ENCODE measurements at regions not wholly inside any gene's neighbourhood (a gene's known extent, or its start where the extent isn't known, plus 50 kb on each side); places are given as distances from the start of the nearest gene placed in this dataset.

DNA sequence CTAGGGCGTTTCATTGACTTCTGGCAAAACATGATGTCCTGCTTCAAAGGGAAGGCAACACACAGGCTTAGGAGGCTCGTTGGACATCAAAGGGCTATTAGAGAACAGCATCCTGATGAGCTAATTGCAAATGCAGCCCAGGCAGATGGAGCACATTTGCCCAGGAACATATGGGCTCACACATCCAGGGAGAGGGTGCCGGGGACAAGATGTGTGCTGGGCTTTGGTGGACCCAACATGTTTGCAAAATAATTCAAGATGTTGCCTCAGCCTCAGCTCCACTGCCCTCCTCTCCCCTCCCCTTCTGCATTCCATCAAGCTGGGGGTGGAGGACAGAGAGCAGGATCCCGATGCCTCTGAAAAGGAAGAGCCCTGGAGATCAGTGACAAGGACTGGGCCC lies 217.1 kb upstream of the ZMIZ1 start:
- DNase-seq = no peak

DNA sequence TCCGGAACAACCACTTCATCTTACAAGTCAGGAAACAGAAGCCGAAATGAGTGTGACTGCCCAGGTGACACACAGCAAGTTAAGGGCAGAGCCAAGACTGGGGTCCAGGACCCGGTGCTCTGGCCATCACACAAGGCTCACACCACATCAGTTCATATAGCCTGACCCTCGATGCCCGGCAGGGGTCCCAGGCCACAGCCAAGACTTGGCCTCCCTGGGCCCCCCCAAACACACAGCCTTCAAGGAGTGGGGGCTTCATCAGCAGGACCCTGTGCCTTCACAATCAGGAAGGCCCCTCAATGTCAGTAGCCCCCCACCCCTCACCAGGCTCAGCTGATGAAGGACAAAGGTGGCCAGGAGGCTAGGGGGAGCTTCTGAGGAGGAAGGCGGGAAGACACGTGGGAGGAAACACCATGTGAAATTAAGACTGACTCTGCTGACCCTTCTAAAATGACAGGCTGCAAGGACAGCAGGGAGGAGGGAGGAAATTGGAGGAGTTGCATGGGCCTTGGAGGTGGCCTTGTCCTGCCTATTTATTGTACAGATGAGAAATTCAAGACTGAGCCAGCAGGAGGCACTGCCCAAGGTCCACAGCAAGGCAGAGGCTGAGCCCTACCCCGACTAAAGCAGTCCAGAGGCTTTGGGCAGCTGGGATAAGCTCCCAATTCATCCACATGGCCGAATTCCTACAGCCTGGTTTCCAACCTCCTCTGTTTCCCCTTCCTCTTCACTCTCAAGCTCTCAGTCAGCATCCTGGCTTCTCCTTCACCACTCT lies 216.1 kb upstream of the ZMIZ1 start:
- DNase-seq = peak in 2 of 5 donors; percentile 6 to 7

DNA sequence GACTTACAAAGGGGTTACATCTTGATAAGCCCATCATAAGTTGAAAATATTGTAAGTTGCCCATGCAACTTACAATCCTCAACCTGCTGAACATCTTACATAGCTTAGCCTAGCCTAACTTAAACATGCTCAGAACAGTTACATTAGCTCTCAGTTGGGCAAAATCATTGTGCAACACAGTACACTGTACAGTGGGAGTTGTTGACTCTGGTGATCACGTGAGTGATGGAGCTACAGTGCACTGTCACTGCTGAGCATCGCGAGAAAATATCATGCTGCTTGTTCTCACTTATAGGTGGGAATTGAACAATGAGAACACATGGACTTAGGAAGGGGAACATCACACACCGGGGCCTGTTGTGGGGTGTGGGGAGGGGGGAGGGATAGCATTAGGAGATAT lies 214.9 kb upstream of the ZMIZ1 start:
- DNase-seq = no peak

DNA sequence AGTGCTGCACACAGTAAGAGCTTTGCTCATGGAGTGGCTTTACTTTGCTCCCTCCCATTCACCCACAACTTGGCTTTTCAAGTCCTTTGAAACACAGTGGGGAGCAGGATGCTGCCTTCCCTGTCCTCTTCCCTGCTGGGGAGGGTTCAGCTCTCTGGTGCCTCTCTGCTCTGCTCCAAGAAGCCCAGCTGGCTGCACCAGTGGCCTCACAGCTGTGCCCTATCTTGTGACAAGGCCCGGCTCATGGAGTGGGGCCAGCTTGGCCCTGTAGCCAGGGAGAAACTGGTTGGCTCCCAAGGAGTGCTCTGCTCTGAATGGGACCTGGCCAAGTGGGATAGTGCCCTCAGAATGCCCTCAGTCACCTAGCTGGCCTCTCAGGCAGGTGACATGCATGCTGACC lies 212.3 kb upstream of the ZMIZ1 start:
- DNase-seq = no peak

DNA sequence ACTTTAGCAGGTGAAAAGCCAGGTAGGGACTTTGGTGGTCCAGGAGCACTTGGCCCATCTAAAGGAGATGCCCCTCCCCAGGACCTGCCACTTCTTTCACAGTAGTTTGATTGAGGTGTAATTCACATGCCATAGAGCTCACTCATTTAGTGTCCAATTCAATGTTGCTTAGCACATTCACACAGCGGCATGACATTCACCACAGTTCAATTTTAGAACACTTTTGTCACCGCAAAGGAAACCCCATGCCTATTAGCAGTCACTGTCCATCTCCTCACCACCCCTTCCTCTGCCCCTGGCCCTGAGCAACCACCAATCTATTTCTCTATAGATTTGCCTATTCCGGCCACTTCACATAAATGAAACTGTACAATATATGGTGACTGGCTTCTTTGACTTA lies 211.6 kb upstream of the ZMIZ1 start:
- no peak for DNase-seq

DNA sequence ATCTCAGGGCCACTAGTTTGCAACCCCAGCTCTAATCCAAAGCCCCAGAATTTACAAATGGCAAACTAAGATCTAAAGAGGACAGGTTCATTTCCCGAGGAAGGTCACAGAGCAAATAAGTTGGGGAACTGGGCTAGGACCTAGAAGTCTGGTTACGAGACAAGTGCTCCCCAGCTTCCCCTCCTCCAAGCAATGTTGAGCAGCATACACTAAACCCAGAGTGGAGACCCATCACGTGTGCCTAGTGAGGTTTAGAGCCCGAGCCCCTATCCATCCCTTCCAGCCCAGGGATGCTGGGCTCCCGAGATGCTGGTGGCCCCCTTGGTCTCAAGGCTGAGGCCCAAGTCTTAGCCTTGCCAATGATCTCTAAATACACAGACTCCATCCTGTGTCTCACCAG lies 209.5 kb upstream of the ZMIZ1 start:
- DNase-seq = no peak

DNA sequence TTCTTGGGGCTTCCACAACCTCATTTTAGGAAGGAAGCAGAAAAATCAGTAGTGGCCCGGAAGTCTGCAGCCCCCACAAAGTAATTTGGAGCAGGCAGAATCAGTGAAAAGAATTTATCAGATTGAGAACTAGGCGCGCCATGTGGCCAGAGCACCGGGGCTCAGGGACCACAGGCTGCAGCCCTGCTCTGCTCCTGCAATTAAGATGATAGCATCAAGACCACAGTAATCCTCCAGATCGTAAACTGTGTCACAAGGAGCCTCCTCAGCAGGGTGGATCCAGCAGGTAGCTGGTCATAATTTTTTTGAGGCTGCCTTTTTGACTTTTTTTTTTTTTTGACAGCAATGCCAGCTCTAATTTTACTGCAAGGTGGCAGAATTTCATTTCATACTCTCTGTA lies 209.0 kb upstream of the ZMIZ1 start:
- no peak for DNase-seq

DNA sequence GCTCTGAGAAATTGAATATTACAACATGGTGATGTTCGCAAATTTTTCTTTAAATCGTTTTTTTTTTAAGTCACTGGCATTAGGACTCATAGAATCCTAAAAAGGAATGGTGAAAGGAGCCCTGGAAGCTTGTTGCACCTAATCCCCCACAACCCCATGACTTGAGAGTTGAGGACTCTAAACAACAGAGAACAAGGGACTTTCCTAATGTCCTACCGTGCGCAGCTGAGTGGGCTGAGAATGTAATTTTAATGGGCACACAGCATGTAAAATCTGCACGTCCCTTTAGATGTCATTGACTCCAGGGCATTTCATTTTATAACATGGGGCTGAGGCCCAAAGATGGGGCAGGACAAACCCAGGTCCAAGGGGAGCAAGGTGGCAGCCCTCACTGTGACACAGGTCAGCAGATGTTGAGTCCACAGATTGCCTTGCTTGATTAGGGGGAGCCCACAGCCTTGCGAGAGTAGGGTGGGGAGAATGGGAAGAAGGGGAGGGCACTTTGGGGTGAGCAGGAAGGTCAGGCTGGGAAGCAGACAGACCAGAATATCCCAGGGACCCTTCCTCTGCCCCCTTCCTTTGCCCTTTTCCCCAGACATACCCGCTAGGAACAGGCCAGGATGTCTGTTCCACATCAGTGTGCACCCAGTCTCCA lies 208.4 kb upstream of the ZMIZ1 start:
- no peak for DNase-seq

DNA sequence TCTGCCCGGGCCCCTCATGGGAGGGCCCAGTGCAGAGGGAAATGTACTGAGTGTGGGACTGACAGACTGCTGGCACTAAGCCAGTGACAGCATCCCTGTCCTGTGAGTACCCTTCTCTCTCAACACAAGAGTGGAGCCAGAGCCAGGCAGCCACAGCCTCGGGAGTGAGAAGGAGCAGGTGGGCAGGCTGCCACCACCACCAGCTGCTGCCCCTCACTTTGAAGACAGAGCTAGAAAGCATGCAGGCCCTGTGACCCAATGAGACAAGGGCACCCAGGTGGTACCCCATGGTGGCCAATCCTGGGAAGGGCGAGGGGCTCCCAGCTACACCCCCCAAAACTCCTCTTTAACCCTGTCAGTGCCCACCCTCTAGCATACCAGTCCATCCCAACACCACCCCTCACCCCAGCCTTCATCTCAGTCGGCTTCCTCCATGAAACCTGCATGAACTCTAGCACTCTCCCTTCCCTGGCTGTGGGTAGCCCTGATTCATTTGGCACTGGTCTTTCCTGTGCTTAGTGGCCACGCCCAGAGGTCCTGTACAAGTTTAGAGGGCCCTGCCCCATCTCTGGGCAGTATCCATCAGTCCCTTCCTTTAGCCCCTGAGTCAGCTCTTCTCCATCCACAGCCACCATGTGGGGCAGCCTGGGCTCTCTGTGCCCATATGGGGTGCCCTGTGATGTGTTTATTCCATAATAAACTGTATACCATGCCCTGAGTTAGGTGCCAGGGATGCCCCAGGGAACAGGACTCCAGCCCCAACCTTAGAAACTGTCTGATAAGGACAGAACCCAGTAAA lies 207.0 kb upstream of the ZMIZ1 start:
- no peak for DNase-seq

DNA sequence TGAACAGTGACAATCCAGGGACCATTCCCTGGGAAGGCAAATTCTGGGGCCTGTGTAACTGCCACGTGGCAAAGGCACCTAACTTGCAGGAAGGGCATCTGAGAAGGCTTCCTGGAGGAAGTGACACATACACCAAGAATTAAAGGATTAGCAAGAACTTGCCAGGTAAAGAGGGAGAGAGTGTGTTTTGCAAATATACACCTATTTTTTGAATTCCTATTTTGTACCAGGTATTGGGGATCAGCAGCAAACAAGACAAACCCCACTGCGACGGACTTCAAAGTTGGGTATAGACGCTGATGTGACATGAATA lies 206.5 kb upstream of the ZMIZ1 start:
- no peak for DNase-seq

DNA sequence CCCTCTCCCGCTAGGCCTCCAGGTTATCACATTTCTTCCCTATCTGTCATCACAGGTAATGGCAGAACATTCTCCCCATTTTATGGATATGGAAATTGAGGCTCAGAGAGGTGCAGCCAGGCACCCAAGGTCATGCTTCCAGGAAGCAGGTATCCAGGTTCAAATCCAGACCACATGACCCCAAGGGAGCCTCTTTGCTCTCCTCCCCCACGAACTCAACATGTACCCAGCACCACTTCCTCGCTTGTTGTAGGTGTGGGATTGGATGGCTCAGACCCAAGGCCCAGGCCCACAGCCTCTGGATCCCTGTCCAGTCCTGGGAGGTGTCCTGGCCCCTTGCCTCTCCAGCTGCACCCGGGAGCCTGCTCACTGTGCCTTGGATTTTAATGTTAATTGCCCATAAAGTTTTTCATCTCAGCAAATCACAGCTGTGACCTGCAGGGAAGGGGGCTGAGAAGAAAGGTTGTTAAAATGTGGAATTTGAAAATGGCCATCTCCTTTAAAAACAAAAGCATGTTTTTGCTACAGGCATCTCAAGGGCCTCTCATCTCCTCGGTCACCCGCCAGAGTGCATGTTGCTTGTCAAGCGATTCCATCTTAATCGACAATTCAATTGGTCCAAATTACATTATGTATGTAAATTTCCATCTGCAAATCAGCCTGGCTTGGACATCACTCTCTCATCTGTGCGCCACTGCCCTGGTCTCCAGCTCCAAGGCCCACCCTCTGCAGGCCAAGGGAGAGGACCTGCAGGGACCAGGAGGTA lies 205.4 kb upstream of the ZMIZ1 start:
- DNase-seq = no peak

DNA sequence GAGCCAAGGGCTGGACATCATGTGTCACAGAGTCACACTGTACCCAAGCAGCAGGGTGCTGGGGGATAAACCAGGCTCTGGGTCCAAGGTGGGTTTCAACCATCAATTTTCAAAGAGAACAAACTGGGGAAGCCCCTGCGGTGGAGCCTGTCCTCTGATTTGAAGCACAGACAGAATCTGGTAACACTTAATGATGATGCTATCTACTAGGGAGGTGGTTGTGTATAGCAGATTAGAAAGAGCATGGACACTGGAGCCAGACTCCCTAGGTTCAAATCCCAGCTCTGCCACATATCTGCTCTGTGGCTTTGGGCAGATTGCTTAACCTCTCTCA lies 204.9 kb upstream of the ZMIZ1 start:
- no peak for DNase-seq

DNA sequence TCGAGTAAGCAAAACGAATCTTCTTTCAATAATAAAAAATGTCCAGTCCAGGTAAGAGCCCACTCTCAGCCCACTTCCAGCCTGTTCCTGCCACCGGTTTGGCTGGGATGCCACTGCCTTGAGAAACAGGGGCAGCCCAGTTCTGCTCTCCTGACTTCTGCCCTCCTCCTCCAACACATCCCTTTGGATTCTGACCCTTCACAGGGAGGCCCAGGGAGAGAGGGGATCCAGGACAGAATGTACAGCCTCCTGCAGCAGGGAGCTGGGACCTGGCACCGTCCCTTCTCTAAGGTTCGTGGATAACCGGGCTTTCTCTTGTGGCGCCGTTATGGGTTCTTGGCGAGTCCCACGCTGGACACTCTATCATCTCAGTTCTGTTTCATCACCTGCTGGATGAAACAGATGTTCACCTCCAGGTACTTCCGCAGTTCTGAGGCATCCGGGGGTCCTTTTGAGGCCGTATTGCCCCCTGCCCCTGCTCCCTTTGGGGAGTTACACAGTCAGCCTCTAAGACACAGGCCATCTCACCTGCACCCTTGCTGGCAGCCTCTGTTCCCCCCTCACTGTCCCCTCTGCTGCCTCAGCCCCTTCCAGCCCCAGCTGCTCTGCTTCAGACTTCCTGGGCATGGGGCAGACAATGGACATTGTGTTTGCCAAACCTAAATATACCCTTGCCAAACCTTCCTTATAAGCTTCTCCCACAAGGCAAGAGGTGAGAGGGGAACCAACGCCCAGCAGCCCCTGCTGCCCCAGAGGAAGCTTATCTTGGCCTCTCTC lies 203.8 kb upstream of the ZMIZ1 start:
- DNase-seq = no peak

DNA sequence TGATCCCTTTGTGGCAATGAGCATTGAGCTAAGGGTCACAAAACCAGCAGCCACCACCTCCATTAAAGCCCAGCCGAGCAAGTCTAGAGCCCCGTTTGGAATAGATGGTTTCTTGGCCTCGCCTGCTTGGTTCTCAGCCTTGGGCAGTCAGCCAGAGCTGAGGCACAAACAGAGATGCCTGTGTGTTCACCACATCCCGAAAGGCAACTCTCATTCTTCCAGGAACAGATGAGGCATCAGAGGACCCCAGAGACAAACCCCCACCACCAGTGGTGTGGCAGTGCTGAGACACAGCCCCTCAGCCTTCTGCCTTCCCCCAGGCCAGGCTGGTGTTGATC lies 203.3 kb upstream of the ZMIZ1 start:
- DNase-seq = no peak

DNA sequence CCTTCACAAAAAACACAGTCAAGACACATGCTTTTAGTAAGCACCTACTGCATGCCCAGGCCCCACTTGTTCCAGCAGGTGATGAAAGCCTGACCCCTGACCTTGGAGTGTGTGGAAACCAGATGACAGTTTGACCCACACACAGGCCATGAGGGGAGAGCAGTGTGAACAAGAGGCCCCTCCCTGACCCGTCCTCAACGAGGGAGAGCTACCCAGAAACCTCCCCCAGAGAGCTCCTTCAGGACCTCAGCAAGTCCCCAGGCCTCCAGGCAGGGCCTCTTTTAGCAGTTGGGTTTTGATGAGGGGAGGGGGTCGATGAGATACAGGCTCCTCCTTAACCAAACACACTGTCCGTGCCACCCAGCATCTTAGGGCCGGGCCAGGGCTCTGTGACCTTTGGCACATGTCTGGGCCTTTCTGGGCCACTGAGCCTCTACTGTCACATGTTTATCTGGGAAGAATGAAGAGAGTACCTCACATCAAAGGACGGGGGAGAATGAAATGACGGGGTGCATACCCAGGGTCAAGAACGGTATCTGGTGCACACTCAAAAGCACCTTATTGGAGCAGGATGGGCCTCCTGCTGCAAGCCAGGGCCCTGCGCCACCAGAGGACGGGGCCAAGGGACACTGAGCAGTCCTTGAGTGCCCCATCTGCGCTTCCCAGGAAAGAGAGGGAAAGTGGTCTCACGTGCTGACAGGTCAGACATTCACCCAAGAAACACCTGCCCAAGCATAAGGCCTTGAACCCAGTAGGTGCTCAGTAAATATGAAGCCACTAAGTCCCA lies 202.6 kb upstream of the ZMIZ1 start:
- DNase-seq = no peak

DNA sequence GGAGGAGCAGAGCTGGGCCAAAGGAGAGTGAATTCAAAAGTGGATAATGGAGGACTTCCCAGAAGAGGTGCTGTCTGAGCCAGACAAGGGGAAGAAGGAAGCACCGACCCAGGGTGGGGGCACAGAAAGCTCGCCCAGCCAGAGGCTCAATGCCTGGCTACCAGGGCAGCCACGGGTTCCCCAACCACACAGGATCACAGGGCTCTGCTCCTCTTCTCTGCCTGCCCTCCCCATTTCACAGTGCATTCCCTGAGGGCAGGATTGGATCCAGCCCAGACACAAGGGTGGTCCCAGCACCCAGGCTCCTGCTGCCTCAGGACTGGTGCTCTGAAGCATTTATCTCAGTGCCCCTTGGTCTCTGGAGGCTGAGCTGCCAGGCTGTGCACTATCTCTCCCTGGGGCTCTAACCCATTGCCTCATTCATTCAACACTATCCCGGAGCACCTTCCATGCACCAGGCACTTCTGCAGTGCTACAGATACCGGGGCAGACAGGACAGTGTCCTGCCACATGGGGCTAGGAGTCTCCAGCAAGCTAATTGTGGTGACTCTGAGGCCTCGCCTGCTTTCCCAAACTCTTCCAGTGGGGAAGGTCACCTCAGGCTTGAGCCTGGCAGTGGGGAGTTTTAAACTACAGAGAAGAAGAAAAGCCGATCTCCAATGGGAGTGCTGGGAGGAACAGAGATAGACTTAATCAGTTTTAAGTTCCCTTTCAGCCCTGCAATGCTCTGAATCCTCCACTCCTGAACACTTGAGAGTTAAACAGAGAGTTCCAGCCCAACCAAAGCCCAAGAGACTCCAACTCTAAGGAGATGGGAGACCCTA lies 201.8 kb upstream of the ZMIZ1 start:
- DNase-seq = no peak

DNA sequence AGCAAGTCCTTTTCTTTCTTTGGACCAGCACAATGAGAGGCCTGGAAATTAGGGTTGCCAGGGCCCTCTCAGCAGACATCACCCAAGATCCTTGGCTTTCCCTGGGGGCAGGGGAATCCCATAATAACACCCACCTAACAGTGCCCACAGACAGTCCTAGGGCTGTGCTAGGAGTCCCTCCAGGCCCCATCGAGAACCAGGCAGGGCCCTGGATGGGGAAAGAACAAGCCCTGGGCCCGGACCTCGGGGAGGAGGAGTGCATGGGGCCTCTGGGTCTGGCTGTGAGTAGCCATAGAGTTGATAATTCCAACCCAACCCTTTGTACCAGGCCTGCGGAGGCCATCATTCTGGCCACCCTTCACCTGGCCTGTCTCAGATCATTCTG lies 201.2 kb upstream of the ZMIZ1 start:
- DNase-seq = no peak

DNA sequence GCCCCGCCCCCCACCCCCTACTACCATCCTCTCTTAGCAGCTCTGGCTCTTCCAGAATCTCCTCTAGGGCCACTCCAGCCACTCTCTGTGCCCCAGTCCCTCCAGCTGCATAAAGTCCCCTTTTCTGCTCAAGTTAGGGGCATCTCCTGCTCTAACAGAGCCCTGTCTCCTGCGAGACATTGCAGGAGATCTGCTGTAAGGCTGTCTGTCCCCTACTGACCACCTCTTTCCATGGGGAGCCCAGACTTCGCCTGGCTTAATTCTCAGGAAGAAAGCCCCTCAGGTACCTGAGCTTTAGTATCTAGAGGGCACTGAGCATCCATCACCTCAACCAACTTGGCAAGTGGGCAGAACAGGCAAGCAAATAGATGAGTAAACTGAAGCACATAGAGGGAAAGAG lies 200.7 kb upstream of the ZMIZ1 start:
- DNase-seq = no peak

DNA sequence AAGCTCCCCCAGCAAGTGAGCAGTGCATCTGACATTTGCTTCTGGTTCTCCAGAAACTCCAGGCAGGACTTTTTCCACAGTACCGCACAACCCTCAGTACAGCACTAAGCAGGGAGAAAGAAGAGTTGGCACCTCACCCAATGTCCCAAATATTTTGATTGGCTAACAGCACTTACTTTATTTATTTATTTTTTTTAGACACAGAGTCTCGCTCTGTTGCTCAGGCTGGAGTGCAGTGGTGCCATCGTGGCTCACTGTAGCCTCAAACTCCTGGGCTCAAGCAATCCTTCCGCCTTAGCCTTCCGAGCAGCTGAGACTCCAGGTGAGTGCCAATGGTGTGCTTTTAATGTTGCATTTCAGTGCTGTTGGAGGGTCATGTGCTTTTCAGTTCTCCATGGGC lies 200.3 kb upstream of the ZMIZ1 start:
- DNase-seq = no peak

DNA sequence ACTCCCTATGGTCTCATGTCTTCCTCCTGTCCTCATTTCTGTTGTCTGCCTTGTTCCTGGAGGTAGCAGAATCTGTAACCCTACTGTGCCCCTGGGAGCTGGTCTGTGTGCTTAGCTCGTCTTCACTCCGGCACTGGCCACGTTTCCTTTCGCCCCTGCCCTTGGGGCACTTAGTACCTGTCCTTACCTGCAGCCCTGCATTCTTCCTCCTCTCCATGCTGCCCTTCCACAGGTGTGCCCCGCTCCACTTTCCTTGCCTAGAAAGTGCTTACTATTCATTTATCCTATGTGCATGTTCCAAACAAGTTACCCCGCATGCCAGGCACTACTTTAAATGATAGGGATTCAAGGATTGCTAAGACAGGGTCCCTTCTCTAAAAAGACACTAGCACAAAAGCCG lies 199.9 kb upstream of the ZMIZ1 start:
- no peak for DNase-seq
